ENCODE measurements at regions not wholly inside any gene's neighbourhood (a gene's known extent, or its start where the extent isn't known, plus 50 kb on each side); places are given as distances from the start of the nearest gene placed in this dataset.

DNA sequence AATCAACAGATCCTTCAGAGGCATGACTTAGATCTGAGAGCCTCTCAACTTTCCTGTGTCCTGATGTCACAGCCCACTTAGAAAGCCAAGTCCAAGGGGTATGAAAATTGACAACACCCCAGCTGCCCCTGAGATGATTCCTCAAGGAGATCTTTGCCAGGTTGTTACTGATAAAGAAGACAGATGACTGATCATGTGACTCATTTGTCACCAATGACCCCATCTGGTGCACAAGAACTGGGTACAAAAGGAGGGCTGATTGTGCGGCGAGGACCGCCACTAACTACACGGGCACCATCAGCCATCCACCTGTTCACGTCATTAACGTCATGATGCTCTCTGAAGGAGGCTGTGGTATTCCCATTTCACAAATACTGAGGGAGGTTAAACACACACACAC is 583.2 kb upstream of the KLF4 start:
- no peak for DNase-seq (ENCODE audit: low spot score, unreplicated experiment)
- peaks cover 6% of the 10 kb centered on the region for H3K9me3 Mint-ChIP-seq (ENCODE audit: low read depth)
- peaks cover 9% of the 10 kb centered on the region for H3K4me1 Mint-ChIP-seq (ENCODE audit: low read depth)
- peaks cover 43% of the 10 kb centered on the region for H3K27me3 Mint-ChIP-seq
- no peak overlapping the region for H3K4me3 Mint-ChIP-seq (ENCODE audit: low read depth)
- no peak overlapping the region for H3K27ac Mint-ChIP-seq
- no peaks in the 10 kb centered on the region for H3K36me3 Mint-ChIP-seq (ENCODE audit: insufficient read depth)
- TF ChIP-seq, protein P1, sequence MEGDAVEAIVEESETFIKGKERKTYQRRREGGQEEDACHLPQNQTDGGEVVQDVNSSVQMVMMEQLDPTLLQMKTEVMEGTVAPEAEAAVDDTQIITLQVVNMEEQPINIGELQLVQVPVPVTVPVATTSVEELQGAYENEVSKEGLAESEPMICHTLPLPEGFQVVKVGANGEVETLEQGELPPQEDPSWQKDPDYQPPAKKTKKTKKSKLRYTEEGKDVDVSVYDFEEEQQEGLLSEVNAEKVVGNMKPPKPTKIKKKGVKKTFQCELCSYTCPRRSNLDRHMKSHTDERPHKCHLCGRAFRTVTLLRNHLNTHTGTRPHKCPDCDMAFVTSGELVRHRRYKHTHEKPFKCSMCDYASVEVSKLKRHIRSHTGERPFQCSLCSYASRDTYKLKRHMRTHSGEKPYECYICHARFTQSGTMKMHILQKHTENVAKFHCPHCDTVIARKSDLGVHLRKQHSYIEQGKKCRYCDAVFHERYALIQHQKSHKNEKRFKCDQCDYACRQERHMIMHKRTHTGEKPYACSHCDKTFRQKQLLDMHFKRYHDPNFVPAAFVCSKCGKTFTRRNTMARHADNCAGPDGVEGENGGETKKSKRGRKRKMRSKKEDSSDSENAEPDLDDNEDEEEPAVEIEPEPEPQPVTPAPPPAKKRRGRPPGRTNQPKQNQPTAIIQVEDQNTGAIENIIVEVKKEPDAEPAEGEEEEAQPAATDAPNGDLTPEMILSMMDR (IDR thresholded peaks at IDR 0.05; ENCODE audit: unreplicated experiment), result no peak

- H3K4me1 Mint-ChIP-seq (ENCODE audit: low read depth), result peaks cover 9% of the 10 kb centered on the region
- H3K36me3 Mint-ChIP-seq (ENCODE audit: insufficient read depth), result no peaks in the 10 kb centered on the region
- H3K27me3 Mint-ChIP-seq, result peaks cover 37% of the 10 kb centered on the region
- no peak overlapping the region for H3K27ac Mint-ChIP-seq
- TF ChIP-seq, protein P1 (IDR thresholded peaks at IDR 0.05; ENCODE audit: unreplicated experiment), result no peak
- H3K4me3 Mint-ChIP-seq (ENCODE audit: low read depth), result no peak overlapping the region
- H3K9me3 Mint-ChIP-seq (ENCODE audit: low read depth), result peaks cover 6% of the 10 kb centered on the region
- DNase-seq (ENCODE audit: low spot score, unreplicated experiment), result no peak
These were observed 581.3 kb upstream of the KLF4 start for GRCh38 chr9:108070861-108071260.

- no peak for DNase-seq (ENCODE audit: low spot score, unreplicated experiment)
- Mint-ChIP-seq H3K4me1 (ENCODE audit: low read depth) (peaks cover 9% of the 10 kb centered on the region), H3K27me3 (peaks cover 33% of the 10 kb centered on the region), H3K4me3 (ENCODE audit: low read depth) (no peak overlapping the region), H3K27ac (no peak overlapping the region), H3K9me3 (ENCODE audit: low read depth) (peaks cover 6% of the 10 kb centered on the region), H3K36me3 (ENCODE audit: insufficient read depth) (no peaks in the 10 kb centered on the region)
- TF ChIP-seq, protein P1 (IDR thresholded peaks at IDR 0.05; ENCODE audit: unreplicated experiment), result no peak
These were observed 580.4 kb upstream of the KLF4 start for GRCh38 chr9:108069991-108070390.

- Mint-ChIP-seq H3K9me3 (ENCODE audit: low read depth) (no peaks in the 10 kb centered on the region), H3K4me3 (ENCODE audit: low read depth) (no peak overlapping the region), H3K27ac (no peak overlapping the region), H3K4me1 (ENCODE audit: low read depth) (peaks cover 6% of the 10 kb centered on the region), H3K27me3 (peaks cover 52% of the 10 kb centered on the region), H3K36me3 (ENCODE audit: insufficient read depth) (no peaks in the 10 kb centered on the region)
- TF ChIP-seq, protein P1 (IDR thresholded peaks at IDR 0.05; ENCODE audit: unreplicated experiment), result no peak
- no peak for DNase-seq (ENCODE audit: low spot score, unreplicated experiment)
These were observed 573.1 kb upstream of the KLF4 start for GRCh38 chr9:108062680-108063079.

DNA sequence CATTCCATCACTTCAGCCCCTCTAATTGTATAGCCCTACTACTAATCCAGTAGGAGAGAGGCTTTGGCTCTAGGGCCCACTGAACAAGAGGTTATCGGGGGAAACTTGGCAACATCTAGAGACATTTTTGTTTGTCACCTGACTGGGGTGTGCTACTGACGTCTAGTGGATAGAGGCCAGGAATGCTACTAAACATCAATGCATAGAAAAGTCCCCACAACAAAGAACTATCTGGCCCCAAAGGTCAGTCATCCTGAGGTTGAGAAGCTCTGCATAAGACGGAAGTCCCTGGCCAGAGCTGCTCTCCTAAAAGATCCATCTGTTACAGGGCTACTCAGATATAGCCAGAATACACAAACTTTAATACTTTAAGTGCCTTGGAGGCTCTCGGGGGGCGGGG is 570.6 kb upstream of the KLF4 start:
- Mint-ChIP-seq H3K9me3 (ENCODE audit: low read depth) (no peaks in the 10 kb centered on the region), H3K36me3 (ENCODE audit: insufficient read depth) (no peaks in the 10 kb centered on the region), H3K4me3 (ENCODE audit: low read depth) (no peak overlapping the region), H3K4me1 (ENCODE audit: low read depth) (peaks cover 6% of the 10 kb centered on the region), H3K27me3 (peaks cover 50% of the 10 kb centered on the region), H3K27ac (no peak overlapping the region)
- TF ChIP-seq, protein P1 (IDR thresholded peaks at IDR 0.05; ENCODE audit: unreplicated experiment), result no peak
- DNase-seq (ENCODE audit: low spot score, unreplicated experiment), result no peak
